GM21360 (cell line): ENCODE measurements at regions not wholly inside any gene's neighbourhood (a gene's known extent, or its start where the extent isn't known, plus 50 kb on each side); places are given as distances from the start of the nearest gene placed in this dataset.

Experiments used
- ATAC-seq: cut with Tn5 transposase; IDR thresholded peaks from one replicate; pipeline ENCODE4 v1.9.1; 2021; ENCODE audit warnings: mild to moderate bottlenecking, moderate library complexity; ENCODE audit not compliant: unreplicated experiment

GRCh38 chr15:47273864-47274263 is 443.4 kb upstream of the SEMA6D start:
- ATAC-seq: no peak

GRCh38 chr15:47283246-47283645 is 434.1 kb upstream of the SEMA6D start:
- ATAC-seq: no peak

- ATAC-seq: no peak
Observed at GRCh38 chr15:47288794-47289193, 428.5 kb upstream of the SEMA6D start.

- no peak for ATAC-seq
Observed at GRCh38 chr15:47289656-47290055, 427.6 kb upstream of the SEMA6D start.

GRCh38 chr15:47291767-47292166 is 425.5 kb upstream of the SEMA6D start:
- ATAC-seq: no peak

GRCh38 chr15:47292638-47293190 is 424.6 kb upstream of the SEMA6D start:
- ATAC-seq: no peak

- ATAC-seq: no peak
Observed at GRCh38 chr15:47293466-47294162, 423.7 kb upstream of the SEMA6D start.

- ATAC-seq: no peak
Observed at GRCh38 chr15:47294765-47295259, 422.5 kb upstream of the SEMA6D start.

- no peak for ATAC-seq
Observed at GRCh38 chr15:47296881-47297280, 420.4 kb upstream of the SEMA6D start.

- ATAC-seq: no peak
Observed at GRCh38 chr15:47299846-47300434, 417.4 kb upstream of the SEMA6D start.

GRCh38 chr15:47300596-47300995 is 416.7 kb upstream of the SEMA6D start:
- no peak for ATAC-seq

- no peak for ATAC-seq
Observed at GRCh38 chr15:47301481-47301880, 415.8 kb upstream of the SEMA6D start.

- ATAC-seq: no peak
Observed at GRCh38 chr15:47304656-47305055, 412.6 kb upstream of the SEMA6D start.

- no peak for ATAC-seq
Observed at GRCh38 chr15:47312161-47312560, 405.1 kb upstream of the SEMA6D start.

GRCh38 chr15:47326410-47327333 is 390.6 kb upstream of the SEMA6D start:
- no peak for ATAC-seq

- ATAC-seq: no peak
Observed at GRCh38 chr15:47331829-47332393, 385.4 kb upstream of the SEMA6D start.

GRCh38 chr15:47332481-47332880 is 384.8 kb upstream of the SEMA6D start:
- no peak for ATAC-seq

GRCh38 chr15:47333734-47334133 is 383.6 kb upstream of the SEMA6D start:
- ATAC-seq: no peak

- ATAC-seq: no peak
Observed at GRCh38 chr15:47334805-47335535, 382.3 kb upstream of the SEMA6D start.

GRCh38 chr15:47337106-47337505 is 380.2 kb upstream of the SEMA6D start:
- ATAC-seq: no peak
